H9 (cell line): ENCODE measurements at regions not wholly inside any gene's neighbourhood (a gene's known extent, or its start where the extent isn't known, plus 50 kb on each side); places are given as distances from the start of the nearest gene placed in this dataset.

Experiments used
- DNase-seq: peaks from one replicate; pipeline ENCODE4 v3.0.0-alpha.2; 2017
- H2AFZ ChIP-seq: one replicate; pipeline ENCODE4 v1.6.1; 2013; ENCODE audit warnings: mild to moderate bottlenecking, low read length, control low read depth, moderate library complexity
- H2AK5ac ChIP-seq: 2 replicates; pipeline ENCODE4 v1.6.1; 2013; ENCODE audit warnings: low read length, control low read depth, mixed read lengths; ENCODE audit not compliant: insufficient read length
- H2BK120ac ChIP-seq: one replicate; pipeline ENCODE4 v1.6.1; 2013; ENCODE audit warnings: low read depth, mild to moderate bottlenecking, low read length, control low read depth, inconsistent platforms; ENCODE audit not compliant: poor library complexity, severe bottlenecking
- H2BK12ac ChIP-seq: 2 replicates; pipeline ENCODE4 v1.6.1; 2013; ENCODE audit warnings: low read length, control low read depth, mixed read lengths, low read depth; ENCODE audit not compliant: insufficient read length
- H2BK15ac ChIP-seq: 2 replicates; pipeline ENCODE4 v1.6.1; 2013; ENCODE audit warnings: low read depth, low read length, control low read depth
- H2BK20ac ChIP-seq: one replicate; pipeline ENCODE4 v1.6.1; 2013; ENCODE audit warnings: low read depth, mild to moderate bottlenecking, low read length, control low read depth, inconsistent platforms; ENCODE audit not compliant: poor library complexity, severe bottlenecking
- H2BK5ac ChIP-seq: 2 replicates; pipeline ENCODE4 v1.6.1; 2013; ENCODE audit warnings: low read length, control low read depth, mixed read lengths; ENCODE audit not compliant: insufficient read length
- H3K14ac ChIP-seq: 2 replicates; pipeline ENCODE4 v1.6.1; 2013; ENCODE audit warnings: low read length, control low read depth; ENCODE audit not compliant: insufficient read depth
- H3K18ac ChIP-seq: 2 replicates; pipeline ENCODE4 v1.6.1; 2013; ENCODE audit warnings: low read depth, mild to moderate bottlenecking, mixed read lengths, low read length, control low read depth; ENCODE audit not compliant: insufficient read length
- H3K23ac ChIP-seq: 2 replicates; pipeline ENCODE4 v1.6.1; 2013; ENCODE audit warnings: low read length, control low read depth, mixed read lengths, low read depth; ENCODE audit not compliant: insufficient read length
- H3K23me2 ChIP-seq: 2 replicates; pipeline ENCODE4 v1.6.1; 2013; ENCODE audit warnings: low read depth, mild to moderate bottlenecking, mixed read lengths, low read length, control low read depth; ENCODE audit not compliant: insufficient read length, poor library complexity, severe bottlenecking
- H3K27ac ChIP-seq: 2 replicates; pipeline ENCODE4 v1.5.1; 2013; ENCODE audit warnings: low read length, control low read depth, mixed read lengths, low read depth; ENCODE audit not compliant: insufficient read length
- H3K27me3 ChIP-seq: 2 replicates; pipeline ENCODE4 v1.6.1; 2013; ENCODE audit warnings: low read length, control low read depth, inconsistent platforms; ENCODE audit not compliant: insufficient read depth
- H3K4ac ChIP-seq: 2 replicates; pipeline ENCODE4 v1.6.1; 2013; ENCODE audit warnings: low read depth, mild to moderate bottlenecking, control low read depth, inconsistent platforms, low read length, moderate library complexity
- H3K4me1 ChIP-seq: 2 replicates; pipeline ENCODE4 v1.6.1; 2013; ENCODE audit warnings: low read length, control low read depth, inconsistent platforms; ENCODE audit not compliant: insufficient read depth
- H3K4me2 ChIP-seq: 2 replicates; pipeline ENCODE4 v1.6.1; 2013; ENCODE audit warnings: low read length, control low read depth, mixed read lengths; ENCODE audit not compliant: insufficient read length, insufficient read depth
- H3K56ac ChIP-seq: 2 replicates; pipeline ENCODE4 v1.6.1; 2013; ENCODE audit warnings: low read depth, mild to moderate bottlenecking, mixed read lengths, low read length, control low read depth; ENCODE audit not compliant: insufficient read length
- H3K79me1 ChIP-seq: 2 replicates; pipeline ENCODE4 v1.6.1; 2013; ENCODE audit warnings: low read depth, mild to moderate bottlenecking, moderate library complexity, low read length, control low read depth, inconsistent platforms; ENCODE audit not compliant: insufficient read depth, poor library complexity, severe bottlenecking
- H3K79me2 ChIP-seq: 2 replicates; pipeline ENCODE4 v1.6.1; 2013; ENCODE audit warnings: low read length, control low read depth, inconsistent platforms; ENCODE audit not compliant: insufficient read depth
- H3K9ac ChIP-seq: 2 replicates; pipeline ENCODE4 v1.6.1; 2013; ENCODE audit warnings: low read length, control low read depth, mixed read lengths; ENCODE audit not compliant: insufficient read length; ENCODE audit errors: extremely low read depth
- H3K9me3 ChIP-seq: one replicate; pipeline ENCODE4 v1.6.1; 2013; ENCODE audit warnings: low read depth, low read length, inconsistent platforms; ENCODE audit not compliant: control insufficient read depth
- H3T11ph ChIP-seq: one replicate; pipeline ENCODE4 v1.6.1; 2013; ENCODE audit warnings: mild to moderate bottlenecking, low read length, control low read depth, inconsistent platforms
- H4K20me1 ChIP-seq: one replicate; pipeline ENCODE4 v1.6.1; 2013; ENCODE audit not compliant: control insufficient read depth, insufficient read length, insufficient read depth
- H4K5ac ChIP-seq: 2 replicates; pipeline ENCODE4 v1.6.1; 2013; ENCODE audit warnings: low read depth, mild to moderate bottlenecking, mixed read lengths, low read length, control low read depth; ENCODE audit not compliant: insufficient read length
- H4K8ac ChIP-seq: replicated peaks from 2 replicates; pipeline ENCODE4 v1.6.1; 2013; ENCODE audit warnings: low read length, control low read depth, mixed read lengths, low read depth; ENCODE audit not compliant: insufficient read length
- H4K91ac ChIP-seq: 2 replicates; pipeline ENCODE4 v1.6.1; 2013; ENCODE audit warnings: low read depth, mild to moderate bottlenecking, moderate library complexity, mixed read lengths, low read length, control low read depth; ENCODE audit not compliant: insufficient read length
- H3K27ac Mint-ChIP-seq, 3 experiments: 2 replicates in 2 of 3; 3 replicates in 1 of 3; pipeline ENCODE4 v1.8.0; 2020 to 2021; ENCODE audit warnings: mixed read lengths in 3 of 3, mild to moderate bottlenecking in 1 of 3, moderate library complexity in 1 of 3
- H3K27me3 Mint-ChIP-seq: 2 replicates; pipeline ENCODE4 v1.8.0; 2021; ENCODE audit warnings: low read depth, mild to moderate bottlenecking, moderate library complexity, mixed read lengths
- H3K36me3 Mint-ChIP-seq, 3 experiments: 2 replicates in 2 of 3; 3 replicates in 1 of 3; pipeline ENCODE4 v1.8.0; 2020 to 2021; ENCODE audit warnings: low read depth in 3 of 3, mixed read lengths in 3 of 3; ENCODE audit not compliant: insufficient read depth in 1 of 3
- H3K4me1 Mint-ChIP-seq, 2 experiments: 2 replicates each; pipeline ENCODE4 v1.8.0; 2020; ENCODE audit warnings: mixed read lengths in 2 of 2
- H3K4me3 Mint-ChIP-seq, 2 experiments: 2 replicates in 1 of 2; 3 replicates in 1 of 2; pipeline ENCODE4 v1.8.0; 2020 to 2021; ENCODE audit warnings: mild to moderate bottlenecking in 2 of 2, mixed read lengths in 2 of 2, moderate library complexity in 1 of 2
- H3K9me3 Mint-ChIP-seq, 2 experiments: 2 replicates in 1 of 2; 3 replicates in 1 of 2; pipeline ENCODE4 v1.8.0; 2020; ENCODE audit warnings: mild to moderate bottlenecking in 2 of 2, mixed read lengths in 2 of 2, moderate library complexity in 1 of 2
- CTCF ChIP-seq: fragments of 200-600 bp; sonication (generic); conservative IDR thresholded peaks from 3 replicates; pipeline ENCODE4 v1.8.0; 2021; ENCODE audit warnings: antibody characterized with exemption, mild to moderate bottlenecking
- WGBS: extraction: QIAGEN DNeasy Blood & Tissue Kit; methylation state at CpG from one replicate; pipeline ENCODE4 v1.1.7; 2013; ENCODE audit warnings: missing lambda C conversion rate, low lambda C conversion rate, mixed read lengths; ENCODE audit not compliant: insufficient read length; ENCODE audit errors: extremely low coverage; 5-methylcytosine and 5-hydroxymethylcytosine counted together

GRCh38 chr3:177377166-177377565 lies 179.9 kb upstream of the TBL1XR1 start:
- Histone ChIP-seq H2BK20ac (no peak overlapping the region), H3K27me3 (no peaks in the 10 kb centered on the region), H4K5ac (no peak overlapping the region), H4K8ac (no peak overlapping the region), H4K20me1 (no peaks in the 10 kb centered on the region), H2BK15ac (no peak overlapping the region), H3K23me2 (no peaks in the 10 kb centered on the region), H3K9me3 (no peaks in the 10 kb centered on the region), H2AK5ac (no peak overlapping the region), H3K79me1 (no peaks in the 10 kb centered on the region), H3K27ac (no peak overlapping the region), H2BK12ac (no peak overlapping the region), H3K56ac (no peak overlapping the region), H4K91ac (no peak overlapping the region), H3K14ac (no peak overlapping the region), H3K4me1 (no peaks in the 10 kb centered on the region), H3K23ac (no peak overlapping the region), H3T11ph (no peak overlapping the region), H3K79me2 (no peaks in the 10 kb centered on the region), H3K4me2 (no peak overlapping the region), H3K18ac (no peak overlapping the region), H3K9ac (no peak overlapping the region), H2BK120ac (no peak overlapping the region), H2BK5ac (no peak overlapping the region), H2AFZ (no peak overlapping the region), H3K4ac (no peak overlapping the region)
- peaks cover 0 to 5% (median 2%) of the 10 kb centered on the region in 3 experiments; a peak in 4 of 7 replicates for H3K36me3 Mint-ChIP-seq
- no CpG with 5 or more reads among the region's 9 CpGs for WGBS
- DNase-seq, result no peak
- no peaks in the 10 kb centered on the region for H3K4me1 Mint-ChIP-seq
- no peak overlapping the region for H3K27ac Mint-ChIP-seq
- no peak overlapping the region for H3K4me3 Mint-ChIP-seq
- TF ChIP-seq CTCF, result no peak
- no peaks in the 10 kb centered on the region for H3K27me3 Mint-ChIP-seq
- H3K9me3 Mint-ChIP-seq, result peaks cover 5% of the 10 kb centered on the region in 2 experiments; a peak in 3 of 5 replicates
